IPS-18a (cell line): ENCODE measurements at regions not wholly inside any gene's neighbourhood (a gene's known extent, or its start where the extent isn't known, plus 50 kb on each side); places are given as distances from the start of the nearest gene placed in this dataset.
"Not testable (repeated sequence)": the region's sequence is repeated elsewhere in the genome, so short reads cannot be mapped to it uniquely, and the experiment has no call there.

Source experiments
- H3K27ac ChIP-seq: one replicate; pipeline ENCODE4 v1.5.1; 2013; ENCODE audit warnings: low read length
- H3K27me3 ChIP-seq: one replicate; pipeline ENCODE4 v1.6.1; 2013; ENCODE audit warnings: mild to moderate bottlenecking, low read length; ENCODE audit not compliant: control insufficient read depth, insufficient read depth
- H3K36me3 ChIP-seq: one replicate; pipeline ENCODE4 v1.6.1; 2013; ENCODE audit warnings: low read depth, low read length; ENCODE audit not compliant: control insufficient read depth
- H3K4me1 ChIP-seq: one replicate; pipeline ENCODE4 v1.6.1; 2013; ENCODE audit warnings: low read depth, low read length; ENCODE audit not compliant: control insufficient read depth
- H3K4me3 ChIP-seq: one replicate; pipeline ENCODE4 v1.5.1; 2013; ENCODE audit warnings: low read length
- H3K9ac ChIP-seq: one replicate; pipeline ENCODE4 v1.6.1; 2013; ENCODE audit warnings: mild to moderate bottlenecking, low read length, moderate library complexity
- H3K9me3 ChIP-seq: one replicate; pipeline ENCODE4 v1.6.1; 2013; ENCODE audit warnings: low read depth, low read length; ENCODE audit not compliant: control insufficient read depth

GRCh38 chrX:109144173-109144572 lies 337.7 kb downstream of the GUCY2F start:
- Histone ChIP-seq H3K9me3 (peaks cover 26% of the 10 kb centered on the region), H3K27ac (peak overlapping the region; percentile 59)
- H3K27me3 ChIP-seq, H3K4me3 ChIP-seq, H3K36me3 ChIP-seq, H3K4me1 ChIP-seq, H3K9ac ChIP-seq: not testable (repeated sequence)

GRCh38 chrX:109140463-109140862 lies 341.4 kb downstream of the GUCY2F start:
- no peaks in the 10 kb centered on the region for H3K27me3 ChIP-seq
- H3K4me1 ChIP-seq, result peaks cover 5% of the 10 kb centered on the region
- no peak overlapping the region for H3K4me3 ChIP-seq
- H3K27ac ChIP-seq, result no peak overlapping the region
- H3K36me3 ChIP-seq, result no peaks in the 10 kb centered on the region
- H3K9me3 ChIP-seq, result peaks cover 26% of the 10 kb centered on the region
- no peak overlapping the region for H3K9ac ChIP-seq

- Histone ChIP-seq H3K4me3 (no peak overlapping the region), H3K36me3 (no peaks in the 10 kb centered on the region), H3K9me3 (peaks cover 5% of the 10 kb centered on the region), H3K27ac (no peak overlapping the region), H3K9ac (no peak overlapping the region), H3K27me3 (no peaks in the 10 kb centered on the region), H3K4me1 (no peaks in the 10 kb centered on the region)
Measured at GRCh38 chrX:109134777-109135176, 347.1 kb downstream of the GUCY2F start.

GRCh38 chrX:109125304-109125703 lies 356.6 kb downstream of the GUCY2F start:
- Histone ChIP-seq H3K4me1 (no peaks in the 10 kb centered on the region), H3K27me3 (no peaks in the 10 kb centered on the region), H3K36me3 (no peaks in the 10 kb centered on the region), H3K9ac (no peak overlapping the region), H3K4me3 (no peak overlapping the region), H3K9me3 (no peaks in the 10 kb centered on the region), H3K27ac (no peak overlapping the region)

GRCh38 chrX:109089359-109089758 lies 353.0 kb upstream of the IRS4 start:
- Histone ChIP-seq H3K9ac (no peak overlapping the region), H3K9me3 (no peaks in the 10 kb centered on the region), H3K4me3 (no peak overlapping the region), H3K27me3 (no peaks in the 10 kb centered on the region), H3K36me3 (no peaks in the 10 kb centered on the region), H3K4me1 (no peaks in the 10 kb centered on the region), H3K27ac (no peak overlapping the region)

GRCh38 chrX:109077788-109078187 lies 341.4 kb upstream of the IRS4 start:
- no peaks in the 10 kb centered on the region for H3K36me3 ChIP-seq
- H3K9me3 ChIP-seq, result no peaks in the 10 kb centered on the region
- H3K27me3 ChIP-seq, result no peaks in the 10 kb centered on the region

GRCh38 chrX:109054181-109054581 lies 317.8 kb upstream of the IRS4 start:
- H3K27me3 ChIP-seq, H3K27ac ChIP-seq, H3K36me3 ChIP-seq, H3K4me3 ChIP-seq, H3K9ac ChIP-seq, H3K4me1 ChIP-seq, H3K9me3 ChIP-seq: not testable (repeated sequence)

More at GRCh38 chrX:109077788-109078187, 341.4 kb upstream of the IRS4 start:
- no peak overlapping the region for H3K4me3 ChIP-seq
- H3K9ac ChIP-seq, result no peak overlapping the region
- H3K27ac ChIP-seq, result no peak overlapping the region
- H3K4me1 ChIP-seq, result no peaks in the 10 kb centered on the region

GRCh38 chrX:109049903-109050302 lies 313.5 kb upstream of the IRS4 start:
- no peaks in the 10 kb centered on the region for H3K36me3 ChIP-seq
- H3K9me3 ChIP-seq, result no peaks in the 10 kb centered on the region
- no peak overlapping the region for H3K9ac ChIP-seq
- H3K27ac ChIP-seq, result no peak overlapping the region
- peaks cover 5% of the 10 kb centered on the region for H3K4me1 ChIP-seq
- H3K27me3 ChIP-seq, result no peaks in the 10 kb centered on the region
- H3K4me3 ChIP-seq, result no peak overlapping the region

GRCh38 chrX:109049416-109049815 lies 313.1 kb upstream of the IRS4 start:
- Histone ChIP-seq H3K36me3 (no peaks in the 10 kb centered on the region), H3K9me3 (no peaks in the 10 kb centered on the region), H3K27ac (no peak overlapping the region), H3K4me3 (no peak overlapping the region), H3K9ac (no peak overlapping the region), H3K27me3 (no peaks in the 10 kb centered on the region), H3K4me1 (peaks cover 5% of the 10 kb centered on the region)

- Histone ChIP-seq H3K9me3 (no peaks in the 10 kb centered on the region), H3K9ac (no peak overlapping the region), H3K27me3 (no peaks in the 10 kb centered on the region), H3K4me3 (no peak overlapping the region), H3K36me3 (no peaks in the 10 kb centered on the region), H3K27ac (no peak overlapping the region), H3K4me1 (peaks cover 3% of the 10 kb centered on the region)
Measured at GRCh38 chrX:109040057-109040456, 303.7 kb upstream of the IRS4 start.

GRCh38 chrX:109036624-109037023 lies 300.3 kb upstream of the IRS4 start:
- no peak overlapping the region for H3K4me3 ChIP-seq
- no peak overlapping the region for H3K9ac ChIP-seq

GRCh38 chrX:108993909-108994308 lies 257.5 kb upstream of the IRS4 start:
- H3K27me3 ChIP-seq, result no peaks in the 10 kb centered on the region
- no peak overlapping the region for H3K27ac ChIP-seq
- H3K9me3 ChIP-seq, result no peaks in the 10 kb centered on the region

More at GRCh38 chrX:109036624-109037023, 300.3 kb upstream of the IRS4 start:
- H3K4me1 ChIP-seq, result peaks cover 3% of the 10 kb centered on the region
- no peak overlapping the region for H3K27ac ChIP-seq
- H3K27me3 ChIP-seq, result no peaks in the 10 kb centered on the region
- H3K36me3 ChIP-seq, result no peaks in the 10 kb centered on the region
- no peaks in the 10 kb centered on the region for H3K9me3 ChIP-seq

More at GRCh38 chrX:108993909-108994308, 257.5 kb upstream of the IRS4 start:
- H3K4me3 ChIP-seq, result no peak overlapping the region
- H3K4me1 ChIP-seq, result no peaks in the 10 kb centered on the region
- H3K9ac ChIP-seq, result no peak overlapping the region
- no peaks in the 10 kb centered on the region for H3K36me3 ChIP-seq
